Common myeloid progenitor, CD34-positive (primary cell): ENCODE measurements at regions not wholly inside any gene's neighbourhood (a gene's known extent, or its start where the extent isn't known, plus 50 kb on each side); places are given as distances from the start of the nearest gene placed in this dataset.

Experiments used
- CTCF ChIA-PET: fragments of 350-600 bp; sonication (Branson Sonifier 250); formaldehyde crosslinking; loops from one replicate; lab custom pipeline; 2021; ENCODE audit warnings: antibody characterized with exemption; lab: Charles Lee
- POLR2A ChIA-PET: fragments of 350-600 bp; sonication (Branson Sonifier 250); formaldehyde crosslinking; loops from one replicate; lab custom pipeline; 2021; ENCODE audit warnings: antibody characterized with exemption; lab: Charles Lee
- DNase-seq, 3 donors: peaks; one replicate each; pipeline versions ENCODE4 v3.0.0 to v3.0.0-alpha.2; 2013
- H3K27ac ChIP-seq, 2 experiments: 1 replicate in 1 of 2; 2 replicates in 1 of 2; pipeline ENCODE4 v1.7.0; 2013; ENCODE audit warnings: inconsistent platforms in 2 of 2, low read length in 2 of 2, mild to moderate bottlenecking in 2 of 2, low read depth in 1 of 2, moderate library complexity in 1 of 2; ENCODE audit not compliant: severe bottlenecking in 2 of 2, insufficient read depth in 1 of 2, poor library complexity in 1 of 2
- H3K27me3 ChIP-seq, 5 experiments: replicated peaks in 2 of 5; 1 replicate in 3 of 5; 2 replicates in 2 of 5; pipeline versions ENCODE4 v1.6.1 to v1.7.0; 2013; ENCODE audit warnings: low read length in 4 of 5, mild to moderate bottlenecking in 2 of 5, moderate library complexity in 2 of 5, inconsistent platforms in 1 of 5; ENCODE audit not compliant: insufficient read depth in 5 of 5, control insufficient read depth in 4 of 5
- H3K36me3 ChIP-seq, 4 experiments: 1 replicate in 2 of 4; 2 replicates in 2 of 4; pipeline versions ENCODE4 v1.6.1 to v1.7.0; 2013; ENCODE audit warnings: low read length in 3 of 4, control low read depth in 1 of 4, mild to moderate bottlenecking in 1 of 4; ENCODE audit not compliant: control insufficient read depth in 4 of 4, insufficient read depth in 4 of 4
- H3K4me1 ChIP-seq, 4 experiments: 1 replicate in 3 of 4; 2 replicates in 1 of 4; pipeline versions ENCODE4 v1.6.1 to v1.7.1; 2013; ENCODE audit warnings: low read length in 3 of 4, mild to moderate bottlenecking in 3 of 4, control low read depth in 1 of 4, inconsistent platforms in 1 of 4, moderate library complexity in 1 of 4; ENCODE audit not compliant: control insufficient read depth in 4 of 4, insufficient read depth in 4 of 4; ENCODE audit errors: control extremely low read depth in 1 of 4
- H3K4me3 ChIP-seq, 7 experiments: 1 replicate in 4 of 7; 2 replicates in 3 of 7; pipeline versions ENCODE4 v1.5.1 to v1.7.0; 2013; ENCODE audit warnings: mild to moderate bottlenecking in 7 of 7, low read length in 6 of 7, moderate library complexity in 6 of 7, inconsistent platforms in 2 of 7, low read depth in 2 of 7, control low read depth in 1 of 7; ENCODE audit not compliant: insufficient read depth in 4 of 7, control insufficient read depth in 1 of 7; ENCODE audit errors: extremely low read depth in 1 of 7
- H3K9me3 ChIP-seq, 5 experiments: 1 replicate in 4 of 5; 2 replicates in 1 of 5; pipeline versions ENCODE4 v1.6.1 to v1.7.1; 2013; ENCODE audit warnings: low read length in 4 of 5, mild to moderate bottlenecking in 2 of 5, inconsistent platforms in 1 of 5, low read depth in 1 of 5, moderate library complexity in 1 of 5; ENCODE audit not compliant: control insufficient read depth in 4 of 5, insufficient read depth in 2 of 5; ENCODE audit errors: control extremely low read depth in 1 of 5
- WGBS: methylation state at CpG from one replicate; pipeline ENCODE4 v1.1.5; 2013; ENCODE audit not compliant: insufficient coverage; 5-methylcytosine and 5-hydroxymethylcytosine counted together

- 0% methylated on average over 3 of the region's 5 CpGs for WGBS
- no peak overlapping the region for H3K27ac ChIP-seq
- DNase-seq, result peak; percentile 10 to 73 (median 58)
These were observed 739.8 kb upstream of the API5 start for GRCh38 chr11:42571878-42572610.

DNA sequence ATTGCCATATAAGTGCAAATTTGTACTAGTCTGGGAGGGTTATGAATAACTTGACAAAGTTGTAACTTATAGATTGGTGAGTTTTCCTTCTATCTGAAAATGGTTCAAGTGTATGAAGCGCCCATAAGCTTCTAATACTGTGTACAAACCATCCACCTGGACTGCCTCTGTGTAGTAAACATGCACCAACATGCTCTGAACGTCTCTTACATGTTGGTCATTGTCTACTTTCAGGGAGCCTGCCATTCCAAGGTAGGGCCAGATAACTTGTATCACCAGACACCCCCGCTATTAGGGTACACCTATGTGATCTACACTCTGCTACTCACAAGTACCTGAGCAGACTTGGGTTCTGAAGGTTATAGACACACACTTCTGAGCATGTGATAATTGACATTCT lies 735.5 kb upstream of the API5 start:
- DNase-seq, result no peak
- Histone ChIP-seq H3K4me1 (peaks cover 0 to 9% (median 6%) of the 10 kb centered on the region in 4 experiments), H3K9me3 (no peaks in the 10 kb centered on the region), H3K27ac (no peak overlapping the region), H3K27me3 (no peaks in the 10 kb centered on the region), H3K36me3 (no peaks in the 10 kb centered on the region), H3K4me3 (no peak overlapping the region)
- POLR2A ChIA-PET, result no interaction called here
- WGBS, result 100% methylated on average over 2 of the region's 3 CpGs
- CTCF ChIA-PET, result no interaction called here

More at GRCh38 chr11:42571878-42572610, 739.8 kb upstream of the API5 start:
- Histone ChIP-seq H3K4me3 (peak overlapping the region in 1 of 7 experiments; percentile 17), H3K9me3 (no peaks in the 10 kb centered on the region), H3K36me3 (no peaks in the 10 kb centered on the region), H3K27me3 (no peaks in the 10 kb centered on the region), H3K4me1 (peaks cover 0 to 9% (median 7%) of the 10 kb centered on the region in 4 experiments)
- CTCF ChIA-PET, result no interaction called here
- POLR2A ChIA-PET, result no interaction called here

GRCh38 chr11:42589286-42589685 lies 722.5 kb upstream of the API5 start:
- no peak for DNase-seq
- H3K27ac ChIP-seq, result no peak overlapping the region
- no peaks in the 10 kb centered on the region for H3K4me1 ChIP-seq
- WGBS, result 100% methylated on average over 1 of the region's 2 CpGs
- no peaks in the 10 kb centered on the region for H3K36me3 ChIP-seq
- POLR2A ChIA-PET, result no interaction called here
- H3K4me3 ChIP-seq, result no peak overlapping the region
- no peaks in the 10 kb centered on the region for H3K27me3 ChIP-seq
- CTCF ChIA-PET, result no interaction called here
- no peaks in the 10 kb centered on the region for H3K9me3 ChIP-seq

DNA sequence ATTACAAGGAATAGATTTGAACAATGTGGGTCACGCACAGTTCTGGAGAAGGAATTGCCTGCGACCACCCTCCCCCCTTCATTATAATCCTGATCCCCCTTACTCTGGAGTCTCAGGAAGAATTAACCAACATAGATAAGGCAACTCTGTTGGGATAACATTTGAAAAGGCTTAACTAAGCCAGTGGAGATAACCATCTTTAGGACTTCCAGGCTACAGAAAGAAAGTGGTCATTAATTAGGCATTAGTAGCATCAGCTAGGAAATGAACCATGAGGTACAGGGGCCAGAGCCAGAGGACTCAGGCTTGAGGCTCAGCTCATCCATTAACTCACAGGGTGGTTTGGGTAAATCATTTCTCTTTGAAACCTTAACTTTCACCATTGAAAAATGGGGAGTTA lies 720.0 kb upstream of the API5 start:
- Histone ChIP-seq H3K27me3 (no peaks in the 10 kb centered on the region), H3K4me1 (no peaks in the 10 kb centered on the region), H3K27ac (no peak overlapping the region), H3K36me3 (no peaks in the 10 kb centered on the region), H3K9me3 (no peaks in the 10 kb centered on the region), H3K4me3 (no peak overlapping the region)
- ChIA-PET CTCF (no interaction called here), POLR2A (no interaction called here)
- no peak for DNase-seq
- WGBS, result no CpG with 5 or more reads among the region's 2 CpGs

- CTCF ChIA-PET, result no interaction called here
- no peaks in the 10 kb centered on the region for H3K9me3 ChIP-seq
- no peaks in the 10 kb centered on the region for H3K36me3 ChIP-seq
- WGBS, result 92% methylated on average over 2 of the region's 2 CpGs
- no peaks in the 10 kb centered on the region for H3K4me1 ChIP-seq
- POLR2A ChIA-PET, result no interaction called here
- H3K27me3 ChIP-seq, result no peaks in the 10 kb centered on the region
- no peak for DNase-seq
- H3K4me3 ChIP-seq, result no peak overlapping the region
- H3K27ac ChIP-seq, result no peak overlapping the region
These were observed 718.4 kb upstream of the API5 start for GRCh38 chr11:42593441-42593840.

DNA sequence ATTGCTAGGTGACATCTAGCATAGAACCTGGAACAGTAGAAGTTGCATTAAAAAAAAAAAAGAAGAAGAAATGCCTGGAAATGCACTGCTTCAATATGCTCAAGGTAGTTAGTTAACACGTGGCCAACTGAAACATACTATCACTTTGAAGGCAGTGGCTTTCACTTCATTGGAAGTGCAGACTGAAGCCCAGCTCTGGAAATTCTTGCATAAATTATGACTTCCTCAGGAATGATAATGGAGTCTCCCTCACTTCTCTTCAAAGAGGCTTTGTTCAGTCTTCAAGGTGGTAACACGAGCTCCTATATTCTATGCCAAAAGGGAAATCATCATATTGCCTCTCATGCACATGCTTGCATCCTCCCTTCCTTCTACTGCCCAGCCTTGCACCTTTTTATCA lies 715.9 kb upstream of the API5 start:
- Histone ChIP-seq H3K9me3 (no peaks in the 10 kb centered on the region), H3K36me3 (no peaks in the 10 kb centered on the region), H3K4me1 (no peaks in the 10 kb centered on the region), H3K4me3 (no peak overlapping the region), H3K27me3 (no peaks in the 10 kb centered on the region), H3K27ac (no peak overlapping the region)
- no peak for DNase-seq
- 88% methylated on average over 1 of the region's 2 CpGs for WGBS
- ChIA-PET CTCF (no interaction called here), POLR2A (no interaction called here)

- POLR2A ChIA-PET, result no interaction called here
- Histone ChIP-seq H3K4me1 (no peaks in the 10 kb centered on the region), H3K27me3 (no peaks in the 10 kb centered on the region), H3K9me3 (no peaks in the 10 kb centered on the region), H3K27ac (no peak overlapping the region), H3K4me3 (no peak overlapping the region), H3K36me3 (no peaks in the 10 kb centered on the region)
- CTCF ChIA-PET, result no interaction called here
- no peak for DNase-seq
- WGBS, result 92% methylated on average over 4 of the region's 7 CpGs
These were observed 715.1 kb upstream of the API5 start for GRCh38 chr11:42596576-42597145.
